ENCODE measurements at regions not wholly inside any gene's neighbourhood (a gene's known extent, or its start where the extent isn't known, plus 50 kb on each side); places are given as distances from the start of the nearest gene placed in this dataset.

- no peak for TF ChIP-seq ZBTB33 (IDR thresholded peaks at IDR 0.05)
- TF ChIP-seq NR2F2 (IDR thresholded peaks at IDR 0.05) = no peak
- no peak for TF ChIP-seq SP1 (IDR thresholded peaks at IDR 0.05)
- TF ChIP-seq HNF4A (conservative IDR thresholded peaks at IDR 0.05) = no peak
Observed at GRCh38 chr7:16084370-16084769, 337.0 kb downstream of the CRPPA start (continued).

- Histone ChIP-seq H3K4me1 (ENCODE audit: control insufficient read depth in 4 of 4, insufficient read depth in 4 of 4, low read length in 3 of 4) (no peaks in the 10 kb centered on the region), H3K36me3 (ENCODE audit: control insufficient read depth in 4 of 4, insufficient read depth in 3 of 4, low read depth in 1 of 4, low read length in 3 of 4) (no peaks in the 10 kb centered on the region), H3K9me3 (ENCODE audit: control insufficient read depth in 4 of 4, low read length in 3 of 4) (no peaks in the 10 kb centered on the region), H3K9ac (ENCODE audit: low read depth in 1 of 2, low read length in 2 of 2) (no peak overlapping the region), H3K27me3 (ENCODE audit: control insufficient read depth in 4 of 4, insufficient read depth in 4 of 4, low read length in 3 of 4) (no peaks in the 10 kb centered on the region), H3K27ac (ENCODE audit: low read depth in 1 of 2, low read length in 2 of 2) (no peak overlapping the region), H3K4me3 (ENCODE audit: low read depth in 1 of 3, low read length in 3 of 3) (no peak overlapping the region)
- 55% methylated on average over 3 of the region's 3 CpGs for WGBS
- DNase-seq (ENCODE audit: low spot score) = no peak
- TF ChIP-seq SP1 (IDR thresholded peaks at IDR 0.05) = no peak
- TF ChIP-seq ZBTB33 (IDR thresholded peaks at IDR 0.05) = no peak
- no peak for TF ChIP-seq FOXA1 (IDR thresholded peaks at IDR 0.05)
- no peak for TF ChIP-seq EGR1 (IDR thresholded peaks at IDR 0.05; ENCODE audit: low read depth in 2 of 2)
- no peak for TF ChIP-seq FOXA2 (IDR thresholded peaks at IDR 0.05)
- TF ChIP-seq MAX (IDR thresholded peaks at IDR 0.05) = no peak
- TF ChIP-seq GABPA (IDR thresholded peaks at IDR 0.05 in 1 of 2, conservative IDR thresholded peaks at IDR 0.05 in 1 of 2) = no peak
- TF ChIP-seq YY1 (IDR thresholded peaks at IDR 0.05) = no peak
- TF ChIP-seq RAD21 (IDR thresholded peaks at IDR 0.05) = no peak
- TF ChIP-seq NR2F2 (IDR thresholded peaks at IDR 0.05) = no peak
- no peak for TF ChIP-seq JUND (IDR thresholded peaks at IDR 0.05)
- no peak for TF ChIP-seq HNF4A (conservative IDR thresholded peaks at IDR 0.05)
- TF ChIP-seq TAF1 (conservative IDR thresholded peaks at IDR 0.05) = no peak
- TF ChIP-seq ATF3 (IDR thresholded peaks at IDR 0.05) = no peak
- TF ChIP-seq CTCF (IDR thresholded peaks at IDR 0.05; ENCODE audit: low read depth, low read length, missing input control) = no peak
- TF ChIP-seq REST (IDR thresholded peaks at IDR 0.05) = no peak
- no peak for TF ChIP-seq RXRA (IDR thresholded peaks at IDR 0.05)
- TF ChIP-seq HNF4G (IDR thresholded peaks at IDR 0.05) = no peak
Observed at GRCh38 chr7:16083931-16084330, 337.4 kb downstream of the CRPPA start.

All from liver (tissue), 8 donors.